Retinal pigment epithelial cell (primary cell): ENCODE measurements at regions not wholly inside any gene's neighbourhood (a gene's known extent, or its start where the extent isn't known, plus 50 kb on each side); places are given as distances from the start of the nearest gene placed in this dataset.

Source experiments
- DNase-seq: peaks from one replicate; pipeline ENCODE4 v3.0.0-alpha.2; 2010; ENCODE audit warnings: low read depth
- H3K4me3 ChIP-seq: 2 replicates; pipeline ENCODE4 v1.5.1; 2011; ENCODE audit warnings: mild to moderate bottlenecking, low read length, control low read depth, moderate library complexity
- TF ChIP-seq, protein P1 (sequence below): conservative IDR thresholded peaks from 2 replicates; pipeline ENCODE4 v1.5.1; 2011; ENCODE audit warnings: low read depth, low read length, control low read depth, inconsistent platforms

DNA sequence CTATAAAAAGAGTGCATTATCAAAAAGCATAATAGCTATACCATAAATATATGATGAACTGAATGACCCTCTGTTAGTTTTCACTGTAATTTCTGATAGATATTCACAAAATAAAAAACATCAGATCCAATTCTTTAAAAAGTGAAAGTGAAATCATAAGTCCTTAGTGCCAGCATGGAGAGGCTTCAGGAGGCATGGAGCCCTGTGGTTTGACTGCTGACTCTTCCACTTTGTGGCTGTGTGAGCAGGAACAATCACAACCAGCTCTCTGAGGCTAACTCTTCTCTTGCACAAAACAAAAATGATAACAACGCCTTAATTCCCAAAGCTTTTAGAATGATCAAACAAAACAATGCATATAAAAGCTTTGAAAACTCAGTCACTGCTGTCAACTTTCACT, 1143.9 kb downstream of the PDHA2 start:
- TF ChIP-seq, protein P1, sequence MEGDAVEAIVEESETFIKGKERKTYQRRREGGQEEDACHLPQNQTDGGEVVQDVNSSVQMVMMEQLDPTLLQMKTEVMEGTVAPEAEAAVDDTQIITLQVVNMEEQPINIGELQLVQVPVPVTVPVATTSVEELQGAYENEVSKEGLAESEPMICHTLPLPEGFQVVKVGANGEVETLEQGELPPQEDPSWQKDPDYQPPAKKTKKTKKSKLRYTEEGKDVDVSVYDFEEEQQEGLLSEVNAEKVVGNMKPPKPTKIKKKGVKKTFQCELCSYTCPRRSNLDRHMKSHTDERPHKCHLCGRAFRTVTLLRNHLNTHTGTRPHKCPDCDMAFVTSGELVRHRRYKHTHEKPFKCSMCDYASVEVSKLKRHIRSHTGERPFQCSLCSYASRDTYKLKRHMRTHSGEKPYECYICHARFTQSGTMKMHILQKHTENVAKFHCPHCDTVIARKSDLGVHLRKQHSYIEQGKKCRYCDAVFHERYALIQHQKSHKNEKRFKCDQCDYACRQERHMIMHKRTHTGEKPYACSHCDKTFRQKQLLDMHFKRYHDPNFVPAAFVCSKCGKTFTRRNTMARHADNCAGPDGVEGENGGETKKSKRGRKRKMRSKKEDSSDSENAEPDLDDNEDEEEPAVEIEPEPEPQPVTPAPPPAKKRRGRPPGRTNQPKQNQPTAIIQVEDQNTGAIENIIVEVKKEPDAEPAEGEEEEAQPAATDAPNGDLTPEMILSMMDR, result no peak
- no peak for DNase-seq

GRCh38 chr4:96986816-96987215, 1146.9 kb downstream of the PDHA2 start:
- H3K4me3 ChIP-seq, result no peak overlapping the region
- TF ChIP-seq, protein P1, result no peak
- DNase-seq, result no peak

More for the DNA sequence above, 1143.9 kb downstream of the PDHA2 start:
- no peak overlapping the region for H3K4me3 ChIP-seq

DNA sequence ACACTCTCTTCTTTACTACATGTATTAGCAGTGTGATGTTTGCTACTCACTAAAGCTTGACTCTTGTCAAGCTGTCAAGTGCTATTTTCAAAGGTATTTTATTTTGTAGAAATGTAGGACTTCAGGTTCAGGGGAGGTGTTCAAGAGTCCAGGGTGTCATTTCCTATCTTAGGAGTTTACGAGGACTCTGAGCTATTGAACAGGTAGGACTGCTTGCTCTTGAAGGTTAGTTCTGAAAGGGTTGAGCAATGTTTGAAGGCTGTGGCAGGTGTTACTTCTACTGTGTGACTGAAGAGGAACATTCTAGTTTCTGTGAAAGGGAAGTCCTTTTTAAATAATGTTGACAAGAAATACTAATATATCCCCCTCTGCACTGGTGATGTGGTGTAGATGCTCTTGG, 1151.2 kb downstream of the PDHA2 start:
- TF ChIP-seq, protein P1, result no peak

DNA sequence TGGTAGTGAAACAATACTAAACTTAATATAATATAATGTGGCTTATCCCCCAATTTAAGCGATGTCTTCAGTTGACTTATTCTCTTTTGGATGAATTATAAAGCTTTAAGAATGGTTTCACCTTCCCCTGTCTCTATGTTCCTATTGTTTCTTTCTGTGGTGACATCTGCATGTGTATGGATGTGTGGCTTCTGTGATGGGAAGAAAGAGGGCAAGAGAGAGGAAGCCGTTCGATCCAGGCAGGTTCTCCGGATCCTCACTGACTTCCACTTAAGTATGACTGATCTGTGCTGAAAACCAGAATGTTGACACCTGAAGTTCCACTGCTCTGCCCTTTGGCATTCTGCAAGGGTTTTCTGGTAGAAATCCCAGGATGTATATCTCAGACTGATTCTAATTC, 1150.8 kb downstream of the STPG2 start:
- TF ChIP-seq, protein P1, result no peak
- DNase-seq, result no peak
- no peak overlapping the region for H3K4me3 ChIP-seq

More for the DNA sequence above, 1151.2 kb downstream of the PDHA2 start:
- H3K4me3 ChIP-seq, result no peak overlapping the region
- DNase-seq, result no peak

- no peak for DNase-seq
- no peak overlapping the region for H3K4me3 ChIP-seq
- TF ChIP-seq, protein P1, result no peak
Observed at GRCh38 chr4:96993560-96993959, 1149.7 kb downstream of the STPG2 start.

- no peak for DNase-seq
- TF ChIP-seq, protein P1, result no peak
- no peak overlapping the region for H3K4me3 ChIP-seq
Observed at GRCh38 chr4:97003715-97004114, 1139.6 kb downstream of the STPG2 start.

- no peak overlapping the region for H3K4me3 ChIP-seq
- TF ChIP-seq, protein P1, result no peak
- DNase-seq, result no peak
Observed at GRCh38 chr4:97013309-97013708, 1130.0 kb downstream of the STPG2 start.
